Astrocyte (in vitro differentiated cells and primary cell): ENCODE measurements at regions not wholly inside any gene's neighbourhood (a gene's known extent, or its start where the extent isn't known, plus 50 kb on each side); places are given as distances from the start of the nearest gene placed in this dataset.

Experiments
- EZH2 ChIP-seq: IDR thresholded peaks from 2 replicates; pipeline ENCODE4 v1.6.1; 2012; ENCODE audit warnings: mild to moderate bottlenecking, low read length, inconsistent platforms; ENCODE audit not compliant: insufficient read depth
- TF ChIP-seq, protein P1 (sequence below): IDR thresholded peaks from 2 replicates; pipeline ENCODE4 v1.5.1; 2011; ENCODE audit warnings: low read depth, mild to moderate bottlenecking, inconsistent platforms, low read length, moderate library complexity; ENCODE audit not compliant: insufficient read depth

- TF ChIP-seq, protein P1, sequence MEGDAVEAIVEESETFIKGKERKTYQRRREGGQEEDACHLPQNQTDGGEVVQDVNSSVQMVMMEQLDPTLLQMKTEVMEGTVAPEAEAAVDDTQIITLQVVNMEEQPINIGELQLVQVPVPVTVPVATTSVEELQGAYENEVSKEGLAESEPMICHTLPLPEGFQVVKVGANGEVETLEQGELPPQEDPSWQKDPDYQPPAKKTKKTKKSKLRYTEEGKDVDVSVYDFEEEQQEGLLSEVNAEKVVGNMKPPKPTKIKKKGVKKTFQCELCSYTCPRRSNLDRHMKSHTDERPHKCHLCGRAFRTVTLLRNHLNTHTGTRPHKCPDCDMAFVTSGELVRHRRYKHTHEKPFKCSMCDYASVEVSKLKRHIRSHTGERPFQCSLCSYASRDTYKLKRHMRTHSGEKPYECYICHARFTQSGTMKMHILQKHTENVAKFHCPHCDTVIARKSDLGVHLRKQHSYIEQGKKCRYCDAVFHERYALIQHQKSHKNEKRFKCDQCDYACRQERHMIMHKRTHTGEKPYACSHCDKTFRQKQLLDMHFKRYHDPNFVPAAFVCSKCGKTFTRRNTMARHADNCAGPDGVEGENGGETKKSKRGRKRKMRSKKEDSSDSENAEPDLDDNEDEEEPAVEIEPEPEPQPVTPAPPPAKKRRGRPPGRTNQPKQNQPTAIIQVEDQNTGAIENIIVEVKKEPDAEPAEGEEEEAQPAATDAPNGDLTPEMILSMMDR, result no peak
- no peak for TF ChIP-seq EZH2
Observed at GRCh38 chr12:29066011-29066588, 83.0 kb upstream of the FAR2 start.
